Nephron (organoid): ENCODE measurements at regions not wholly inside any gene's neighbourhood (a gene's known extent, or its start where the extent isn't known, plus 50 kb on each side); places are given as distances from the start of the nearest gene placed in this dataset.

ENCODE experiments used
- H3K27ac Mint-ChIP-seq, 3 experiments: 2 replicates each; pipeline ENCODE4 v1.8.0; 2020; ENCODE audit warnings: mixed read lengths in 3 of 3, mild to moderate bottlenecking in 2 of 3, moderate library complexity in 1 of 3
- H3K27me3 Mint-ChIP-seq: 2 replicates; pipeline ENCODE4 v1.8.0; 2021; ENCODE audit warnings: low read depth, mild to moderate bottlenecking, moderate library complexity, mixed read lengths
- H3K36me3 Mint-ChIP-seq: 2 replicates; pipeline ENCODE4 v1.8.0; 2020; ENCODE audit warnings: low read depth, mixed read lengths
- H3K4me1 Mint-ChIP-seq: 2 replicates; pipeline ENCODE4 v1.8.0; 2020; ENCODE audit warnings: mixed read lengths
- H3K4me3 Mint-ChIP-seq, 3 experiments: 2 replicates each; pipeline ENCODE4 v1.8.0; 2020; ENCODE audit warnings: mild to moderate bottlenecking in 3 of 3, mixed read lengths in 3 of 3, moderate library complexity in 2 of 3
- H3K9me3 Mint-ChIP-seq: 2 replicates; pipeline ENCODE4 v1.8.0; 2020; ENCODE audit warnings: mixed read lengths
- TF ChIP-seq, protein P1 (sequence below), 3 experiments: fragments of 200-600 bp; sonication (generic); IDR thresholded peaks; one replicate each; pipeline ENCODE4 v1.5.0; 2021; ENCODE audit warnings: antibody characterized with exemption in 3 of 3; ENCODE audit not compliant: unreplicated experiment in 3 of 3

DNA sequence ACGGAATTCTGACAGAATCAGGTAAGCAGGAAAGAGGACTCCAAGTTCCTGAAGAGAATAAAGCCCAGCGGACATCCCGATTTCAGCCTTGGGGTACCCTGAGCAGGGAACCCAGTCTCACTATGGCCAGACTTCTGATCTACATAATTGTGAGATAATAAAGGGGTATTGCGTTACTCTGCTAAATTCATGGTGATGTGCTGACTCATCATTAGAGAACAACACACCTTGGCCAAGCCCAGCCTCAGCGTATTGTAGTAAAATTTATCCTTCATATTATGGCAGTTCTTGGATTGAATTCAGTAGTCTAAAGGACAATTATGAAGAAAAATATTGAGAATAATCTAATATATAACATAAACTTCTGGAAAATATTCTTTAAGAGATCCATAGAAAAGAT is 170.2 kb upstream of the MAD2L1 start:
- TF ChIP-seq, protein P1, sequence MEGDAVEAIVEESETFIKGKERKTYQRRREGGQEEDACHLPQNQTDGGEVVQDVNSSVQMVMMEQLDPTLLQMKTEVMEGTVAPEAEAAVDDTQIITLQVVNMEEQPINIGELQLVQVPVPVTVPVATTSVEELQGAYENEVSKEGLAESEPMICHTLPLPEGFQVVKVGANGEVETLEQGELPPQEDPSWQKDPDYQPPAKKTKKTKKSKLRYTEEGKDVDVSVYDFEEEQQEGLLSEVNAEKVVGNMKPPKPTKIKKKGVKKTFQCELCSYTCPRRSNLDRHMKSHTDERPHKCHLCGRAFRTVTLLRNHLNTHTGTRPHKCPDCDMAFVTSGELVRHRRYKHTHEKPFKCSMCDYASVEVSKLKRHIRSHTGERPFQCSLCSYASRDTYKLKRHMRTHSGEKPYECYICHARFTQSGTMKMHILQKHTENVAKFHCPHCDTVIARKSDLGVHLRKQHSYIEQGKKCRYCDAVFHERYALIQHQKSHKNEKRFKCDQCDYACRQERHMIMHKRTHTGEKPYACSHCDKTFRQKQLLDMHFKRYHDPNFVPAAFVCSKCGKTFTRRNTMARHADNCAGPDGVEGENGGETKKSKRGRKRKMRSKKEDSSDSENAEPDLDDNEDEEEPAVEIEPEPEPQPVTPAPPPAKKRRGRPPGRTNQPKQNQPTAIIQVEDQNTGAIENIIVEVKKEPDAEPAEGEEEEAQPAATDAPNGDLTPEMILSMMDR (IDR thresholded peaks at IDR 0.05; ENCODE audit: unreplicated experiment in 3 of 3): no peak
- no peaks in the 10 kb centered on the region for H3K36me3 Mint-ChIP-seq
- H3K4me3 Mint-ChIP-seq: no peak overlapping the region
- H3K27me3 Mint-ChIP-seq: no peaks in the 10 kb centered on the region
- no peak overlapping the region for H3K27ac Mint-ChIP-seq
- H3K9me3 Mint-ChIP-seq: no peaks in the 10 kb centered on the region
- H3K4me1 Mint-ChIP-seq: no peaks in the 10 kb centered on the region

GRCh38 chr4:120232050-120232449 is 165.4 kb upstream of the MAD2L1 start:
- no peaks in the 10 kb centered on the region for H3K4me1 Mint-ChIP-seq
- H3K36me3 Mint-ChIP-seq: no peaks in the 10 kb centered on the region
- H3K27me3 Mint-ChIP-seq: no peaks in the 10 kb centered on the region
- no peak overlapping the region for H3K4me3 Mint-ChIP-seq
- H3K27ac Mint-ChIP-seq: no peak overlapping the region
- no peaks in the 10 kb centered on the region for H3K9me3 Mint-ChIP-seq
- TF ChIP-seq, protein P1 (IDR thresholded peaks at IDR 0.05; ENCODE audit: unreplicated experiment in 3 of 3): no peak

- no peaks in the 10 kb centered on the region for H3K36me3 Mint-ChIP-seq
- no peaks in the 10 kb centered on the region for H3K4me1 Mint-ChIP-seq
- H3K9me3 Mint-ChIP-seq: no peaks in the 10 kb centered on the region
- TF ChIP-seq, protein P1 (IDR thresholded peaks at IDR 0.05; ENCODE audit: unreplicated experiment in 3 of 3): no peak
- no peaks in the 10 kb centered on the region for H3K27me3 Mint-ChIP-seq
- no peak overlapping the region for H3K27ac Mint-ChIP-seq
- no peak overlapping the region for H3K4me3 Mint-ChIP-seq
Measured at GRCh38 chr4:120228086-120228485, 161.4 kb upstream of the MAD2L1 start.

GRCh38 chr4:120227554-120227953 is 160.9 kb upstream of the MAD2L1 start:
- H3K27me3 Mint-ChIP-seq: no peaks in the 10 kb centered on the region
- H3K9me3 Mint-ChIP-seq: no peaks in the 10 kb centered on the region
- H3K36me3 Mint-ChIP-seq: no peaks in the 10 kb centered on the region

GRCh38 chr4:120225527-120225926 is 158.9 kb upstream of the MAD2L1 start:
- no peak overlapping the region for H3K4me3 Mint-ChIP-seq
- peaks cover 3% of the 10 kb centered on the region for H3K9me3 Mint-ChIP-seq
- TF ChIP-seq, protein P1 (IDR thresholded peaks at IDR 0.05; ENCODE audit: unreplicated experiment in 3 of 3): no peak

More at GRCh38 chr4:120227554-120227953, 160.9 kb upstream of the MAD2L1 start:
- TF ChIP-seq, protein P1 (IDR thresholded peaks at IDR 0.05; ENCODE audit: unreplicated experiment in 3 of 3): no peak
- Mint-ChIP-seq H3K4me3 (no peak overlapping the region), H3K4me1 (no peaks in the 10 kb centered on the region), H3K27ac (no peak overlapping the region)

DNA sequence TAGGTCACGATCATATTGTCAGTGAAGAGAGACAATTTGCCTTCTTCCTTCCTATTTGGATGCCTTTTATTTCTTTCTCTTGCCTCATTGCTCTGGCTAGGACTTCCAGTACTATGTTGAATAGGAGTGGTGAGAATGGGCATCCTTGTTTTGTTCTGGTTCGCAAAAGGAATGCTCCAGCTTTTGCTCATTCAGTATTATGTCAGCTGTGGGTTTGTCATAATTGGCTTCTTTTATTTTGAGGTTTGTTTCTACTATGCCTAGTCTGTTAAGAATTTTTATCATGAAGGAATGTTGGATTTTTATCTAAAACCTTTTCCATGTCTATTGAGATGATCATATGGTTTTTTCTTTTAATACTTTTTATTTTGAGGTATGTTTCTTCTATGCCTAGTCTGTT is 152.3 kb upstream of the MAD2L1 start:
- Mint-ChIP-seq H3K4me1 (no peaks in the 10 kb centered on the region), H3K4me3 (no peak overlapping the region), H3K27me3 (no peaks in the 10 kb centered on the region), H3K36me3 (no peaks in the 10 kb centered on the region), H3K9me3 (peaks cover 17% of the 10 kb centered on the region), H3K27ac (no peak overlapping the region)
- TF ChIP-seq, protein P1 (IDR thresholded peaks at IDR 0.05; ENCODE audit: unreplicated experiment in 3 of 3): no peak

More at GRCh38 chr4:120225527-120225926, 158.9 kb upstream of the MAD2L1 start:
- Mint-ChIP-seq H3K4me1 (no peaks in the 10 kb centered on the region), H3K27me3 (no peaks in the 10 kb centered on the region), H3K27ac (no peak overlapping the region), H3K36me3 (no peaks in the 10 kb centered on the region)
